Heart left ventricle (tissue), 16 donors: ENCODE measurements at regions not wholly inside any gene's neighbourhood (a gene's known extent, or its start where the extent isn't known, plus 50 kb on each side); places are given as distances from the start of the nearest gene placed in this dataset.

ENCODE experiments used
- ATAC-seq, 4 donors: fragments of 200-7000 bp; cut with Tn5 transposase; one replicate each; pipeline ENCODE4 v1.9.1; 2020 to 2022; ENCODE audit warnings: moderate library complexity in 4 of 4, mild to moderate bottlenecking in 3 of 4, moderate number of reproducible peaks in 1 of 4
- DNase-seq, 5 donors: peaks; one replicate each; pipeline ENCODE4 v3.0.0-alpha.2; 2020
- H3K27ac ChIP-seq, 12 donors: fragments of 200-600 bp; sonication (generic) in 4 of 12; one replicate each; pipeline versions ENCODE4 v1.5.0 to v1.8.0; 2016 to 2022; ENCODE audit warnings: mild to moderate bottlenecking in 2 of 12
- H3K27me3 ChIP-seq, 9 donors: fragments of 200-600 bp; sonication (generic) in 2 of 9; one replicate each; pipeline versions ENCODE4 v1.5.1 to v1.8.0; 2016 to 2022; ENCODE audit warnings: mild to moderate bottlenecking in 3 of 9
- H3K36me3 ChIP-seq, 9 donors: fragments of 200-600 bp; sonication (generic) in 2 of 9; one replicate each; pipeline versions ENCODE4 v1.5.0 to v1.8.0; 2018 to 2022; ENCODE audit warnings: mild to moderate bottlenecking in 2 of 9
- H3K4me1 ChIP-seq, 12 donors: fragments of 200-600 bp; sonication (generic) in 4 of 12; one replicate each; pipeline versions ENCODE4 v1.5.0 to v1.8.0; 2016 to 2022; ENCODE audit warnings: mild to moderate bottlenecking in 3 of 12
- H3K4me3 ChIP-seq, 12 donors: fragments of 200-600 bp; sonication (generic) in 4 of 12; one replicate each; pipeline versions ENCODE4 v1.5.0 to v1.8.0; 2017 to 2022; ENCODE audit warnings: mild to moderate bottlenecking in 9 of 12, moderate library complexity in 4 of 12
- H3K9me3 ChIP-seq, 12 donors: fragments of 200-600 bp; sonication (generic) in 4 of 12; one replicate each; pipeline versions ENCODE4 v1.5.0 to v1.8.0; 2016 to 2022; ENCODE audit warnings: mild to moderate bottlenecking in 1 of 12
- POLR2A ChIP-seq, 2 donors: fragments of 450-650 bp; IDR thresholded peaks; one replicate each; pipeline ENCODE4 v1.6.1; 2017; ENCODE audit warnings: antibody characterized with exemption in 2 of 2, mild to moderate bottlenecking in 2 of 2, moderate library complexity in 2 of 2
- WGBS, 4 donors: extraction: QIAGEN DNeasy Blood & Tissue Kit in 2 of 4; methylation state at CpG; one replicate each; pipeline versions ENCODE4 v1.1.5 to v1.1.7; 2013 to 2018; 5-methylcytosine and 5-hydroxymethylcytosine counted together
- intact Hi-C, 10 donors: fragments of 100-400 bp; cut with DNase I; formaldehyde crosslinking; loops; one replicate each; pipeline versions ENCODE4 v1.11.1 to v1.14.2; 2022
- TF ChIP-seq, protein P1 (sequence below), 12 donors: fragments of 200-600 bp; sonication (generic) in 4 of 12; IDR thresholded peaks; one replicate each; pipeline versions ENCODE4 v1.5.0 to v1.8.0; 2018 to 2022; ENCODE audit warnings: antibody characterized with exemption in 12 of 12, mild to moderate bottlenecking in 5 of 12
- donor health status: ischemic (EF 13 %, LVEDD 7.1; RV severe dilation, severe dysfunction).
- donor health status: healthy with polysubstance abuse.
- donor health status: DM: no; HTN: yes; CAD: no.
- donor health status: DM: no; HTN: no; CAD: no.
- donor health status: ischemic (EF 25% LVEDD 6.9; RV normal size, moderate dysfunction).
- donor health status: ischemic (EF 25% LVEDD 5.7; RV mildly dilated, moderate dysfunction).
- donor health status: healthy.
- donor health status: DM: yes; HTN: yes; CAD: no.
- donor health status: ischemic (EF 35%, LVEDD 5.7; RV mildly dilated, moderate dysfunction).
- donor health status: nonischemic (EF 11% LVEDD 7.7; RV severe dilation, severe dysfunction).
- donor health status: DM: yes; HTN: yes; CAD: no.
- donor health status: PGD.
- donor health status: ischemic (EF 29% LVEDD 5.4; RV normal size, mild dysfunction).
- donor health status: nonischemic (EF 23%, LVEDD 6.1; RV moderate dilation, normal function).

DNA sequence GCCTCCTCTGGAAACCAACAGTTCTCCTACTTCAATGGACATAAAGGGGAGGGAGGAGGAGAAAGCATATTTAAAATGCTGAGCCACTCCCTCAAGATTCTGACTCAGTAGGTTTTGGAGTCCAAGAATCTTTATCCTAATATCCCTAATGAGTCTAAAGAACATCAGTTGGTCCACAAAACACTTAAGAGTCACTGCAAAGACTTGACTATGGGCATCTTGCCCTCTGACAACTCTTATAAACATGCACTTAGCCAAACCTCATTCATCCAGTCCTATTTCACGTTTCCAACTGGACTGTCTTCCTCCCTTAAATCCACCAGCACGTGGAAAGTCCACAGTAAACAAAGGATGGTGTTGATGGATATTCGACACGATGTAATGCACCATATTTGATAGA, 172.5 kb downstream of the FAM114A2 start:
- no peak for DNase-seq
- peaks cover 0 to 3% (median 0%) of the 10 kb centered on the region in 12 donors for H3K9me3 ChIP-seq
- H3K36me3 ChIP-seq = no peaks in the 10 kb centered on the region
- TF ChIP-seq, protein P1, sequence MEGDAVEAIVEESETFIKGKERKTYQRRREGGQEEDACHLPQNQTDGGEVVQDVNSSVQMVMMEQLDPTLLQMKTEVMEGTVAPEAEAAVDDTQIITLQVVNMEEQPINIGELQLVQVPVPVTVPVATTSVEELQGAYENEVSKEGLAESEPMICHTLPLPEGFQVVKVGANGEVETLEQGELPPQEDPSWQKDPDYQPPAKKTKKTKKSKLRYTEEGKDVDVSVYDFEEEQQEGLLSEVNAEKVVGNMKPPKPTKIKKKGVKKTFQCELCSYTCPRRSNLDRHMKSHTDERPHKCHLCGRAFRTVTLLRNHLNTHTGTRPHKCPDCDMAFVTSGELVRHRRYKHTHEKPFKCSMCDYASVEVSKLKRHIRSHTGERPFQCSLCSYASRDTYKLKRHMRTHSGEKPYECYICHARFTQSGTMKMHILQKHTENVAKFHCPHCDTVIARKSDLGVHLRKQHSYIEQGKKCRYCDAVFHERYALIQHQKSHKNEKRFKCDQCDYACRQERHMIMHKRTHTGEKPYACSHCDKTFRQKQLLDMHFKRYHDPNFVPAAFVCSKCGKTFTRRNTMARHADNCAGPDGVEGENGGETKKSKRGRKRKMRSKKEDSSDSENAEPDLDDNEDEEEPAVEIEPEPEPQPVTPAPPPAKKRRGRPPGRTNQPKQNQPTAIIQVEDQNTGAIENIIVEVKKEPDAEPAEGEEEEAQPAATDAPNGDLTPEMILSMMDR (IDR thresholded peaks at IDR 0.05) = no peak
- no peak for TF ChIP-seq POLR2A (IDR thresholded peaks at IDR 0.05)
- 70 to 78% (median 71%) methylated on average over 4 of the region's 4 CpGs for WGBS, 4 donors
- H3K4me3 ChIP-seq = no peak overlapping the region
- H3K4me1 ChIP-seq = no peaks in the 10 kb centered on the region
- no peaks in the 10 kb centered on the region for H3K27me3 ChIP-seq
- H3K27ac ChIP-seq = no peak overlapping the region
- intact Hi-C loops = no loop called here
- no peak for ATAC-seq

GRCh38 chr5:153865016-153865415, 173.7 kb downstream of the FAM114A2 start:
- intact Hi-C loops = no loop called here
- no peak overlapping the region for H3K27ac ChIP-seq
- no peak for ATAC-seq
- WGBS, 4 donors = 70 to 75% (median 72%) methylated on average over 2 of the region's 2 CpGs
- no peaks in the 10 kb centered on the region for H3K36me3 ChIP-seq
- no peak overlapping the region for H3K4me3 ChIP-seq
- peaks cover 0 to 3% (median 0%) of the 10 kb centered on the region in 12 donors for H3K9me3 ChIP-seq
- TF ChIP-seq, protein P1 (IDR thresholded peaks at IDR 0.05) = no peak
- DNase-seq = no peak
- H3K27me3 ChIP-seq = no peaks in the 10 kb centered on the region
- no peaks in the 10 kb centered on the region for H3K4me1 ChIP-seq

- no peaks in the 10 kb centered on the region for H3K9me3 ChIP-seq
- ATAC-seq (no peak), DNase-seq (no peak)
- no peak overlapping the region for H3K27ac ChIP-seq
- 81 to 87% (median 86%) methylated on average over 2 of the region's 2 CpGs for WGBS, 4 donors
- intact Hi-C loops = no loop called here
- H3K27me3 ChIP-seq = no peaks in the 10 kb centered on the region
- H3K36me3 ChIP-seq = no peaks in the 10 kb centered on the region
- no peak for TF ChIP-seq POLR2A (IDR thresholded peaks at IDR 0.05)
- no peak overlapping the region for H3K4me3 ChIP-seq
- H3K4me1 ChIP-seq = no peaks in the 10 kb centered on the region
These were observed 174.8 kb downstream of the FAM114A2 start for GRCh38 chr5:153863951-153864350.
